ENCODE measurements at regions not wholly inside any gene's neighbourhood (a gene's known extent, or its start where the extent isn't known, plus 50 kb on each side); places are given as distances from the start of the nearest gene placed in this dataset.

DNA sequence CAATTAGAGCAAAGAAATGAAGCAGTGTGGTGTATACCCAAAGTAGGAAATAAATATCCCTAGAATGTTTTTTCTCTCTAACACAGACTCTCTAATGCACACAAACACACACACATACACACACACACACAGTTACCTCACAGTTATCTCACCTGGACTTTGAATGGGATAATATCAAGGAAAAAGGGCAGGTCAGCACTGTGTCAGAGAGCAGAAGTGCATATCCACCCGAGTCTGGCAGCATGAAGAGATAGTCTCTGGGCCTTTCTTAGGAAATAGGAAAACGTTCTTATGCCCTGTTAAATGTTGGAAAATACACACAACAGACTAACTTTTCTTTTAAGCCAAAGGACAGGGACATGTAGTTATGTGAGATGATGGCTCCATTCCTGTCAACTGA is 162.0 kb downstream of the COL6A3 start:
- DNase-seq = no peak

DNA sequence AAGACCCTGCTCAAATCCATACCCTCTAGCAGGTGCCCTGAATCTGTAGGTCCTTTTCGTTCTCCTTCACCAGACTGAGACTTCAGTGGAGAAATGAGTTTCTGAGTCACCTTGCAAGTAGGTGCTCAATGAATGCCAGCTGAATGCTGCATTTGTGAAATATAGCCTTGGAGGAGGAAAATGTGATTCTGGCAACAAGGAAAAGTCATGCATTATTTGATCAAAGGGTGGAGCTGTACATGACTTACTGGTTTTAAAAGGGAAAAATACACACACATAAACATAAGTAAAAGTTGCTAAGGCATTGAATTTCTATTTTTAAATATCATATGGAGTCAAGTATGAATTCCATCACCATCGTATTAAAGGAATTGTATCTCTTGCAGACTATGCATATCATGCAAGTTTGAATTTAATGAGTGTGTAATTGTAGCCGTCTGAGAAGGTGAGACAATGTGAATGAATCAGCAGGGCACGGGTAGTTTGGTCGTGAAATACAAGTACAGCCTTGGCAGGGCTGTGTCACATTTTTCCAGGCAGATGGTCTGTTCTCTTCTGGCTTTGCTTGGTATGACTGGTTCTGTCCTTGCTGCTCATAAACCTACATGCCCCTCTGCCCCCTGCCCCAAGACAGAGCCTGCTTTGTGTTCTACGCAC is 160.8 kb downstream of the COL6A3 start:
- DNase-seq = no peak

DNA sequence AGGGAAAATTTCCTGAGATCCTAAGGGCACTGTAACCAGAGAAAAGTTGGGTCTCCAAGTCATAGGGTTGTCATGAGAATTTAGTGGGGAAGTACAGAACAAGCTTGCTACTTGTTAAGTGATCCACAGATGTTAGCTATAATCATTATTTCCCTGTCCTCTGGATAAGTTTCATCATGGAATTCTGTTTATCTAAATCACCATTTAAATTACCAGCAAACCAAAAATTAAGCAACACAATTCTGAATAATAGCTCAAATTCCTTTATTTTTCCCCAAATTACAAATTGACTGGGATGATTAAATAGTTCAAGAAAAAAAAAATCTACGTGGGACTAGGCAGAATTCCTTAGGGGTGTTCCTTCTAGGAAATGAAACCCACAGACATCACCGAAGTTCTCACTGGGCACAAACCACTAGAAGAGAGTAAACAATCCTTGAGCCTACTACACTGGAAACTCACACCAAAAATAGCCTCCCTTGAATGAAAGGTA is 159.5 kb downstream of the COL6A3 start:
- no peak for DNase-seq

DNA sequence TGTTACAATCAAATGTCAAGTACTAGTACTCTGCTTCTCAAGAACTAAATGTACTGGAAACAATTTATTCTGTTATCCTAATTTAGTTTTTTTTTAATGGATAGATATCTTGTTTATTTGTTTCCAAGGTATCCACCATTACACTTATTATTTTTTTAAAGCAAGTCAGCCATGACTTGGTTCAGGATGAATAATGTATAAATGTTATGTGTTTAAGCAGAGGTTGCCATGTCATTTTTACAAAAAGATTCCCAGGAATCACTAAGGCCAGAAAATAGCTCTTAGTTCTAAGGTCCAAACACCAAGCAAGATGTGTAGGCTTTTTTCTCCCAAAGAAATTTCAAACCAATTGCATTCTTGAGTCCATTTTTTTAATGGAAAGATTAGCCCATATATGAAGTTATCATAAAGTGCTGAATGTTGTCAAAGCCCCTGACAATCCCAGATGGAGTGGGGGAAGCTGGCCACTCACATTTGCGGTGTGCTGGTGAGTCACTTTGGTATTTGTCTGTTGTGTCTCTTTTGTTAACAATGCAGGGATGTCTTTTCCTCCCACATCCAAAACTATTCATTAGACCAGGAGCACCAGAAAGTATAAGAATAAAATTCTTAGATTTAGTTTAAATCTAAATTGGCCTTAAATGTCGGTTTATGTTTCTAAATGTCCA is 158.9 kb downstream of the COL6A3 start:
- DNase-seq = no peak

DNA sequence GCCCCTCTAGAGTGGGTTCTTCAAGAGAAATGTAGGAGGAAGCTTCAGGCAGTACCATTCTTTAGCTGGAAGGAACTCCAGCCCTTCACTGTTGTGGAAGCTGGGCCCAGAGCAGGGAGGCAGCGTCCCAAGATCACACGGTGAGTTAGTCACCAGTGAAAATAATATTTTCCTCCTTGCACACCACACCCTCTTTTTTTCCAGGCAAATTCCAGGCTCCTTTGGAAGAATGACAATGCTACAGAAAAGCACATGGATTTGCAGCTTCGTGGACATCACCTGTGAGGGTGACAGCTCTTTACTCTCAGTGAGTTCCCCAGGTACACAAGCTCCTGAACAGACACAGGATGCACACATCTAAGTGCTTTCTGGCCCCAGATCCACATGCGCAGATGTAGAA is 157.1 kb downstream of the COL6A3 start:
- no peak for DNase-seq

DNA sequence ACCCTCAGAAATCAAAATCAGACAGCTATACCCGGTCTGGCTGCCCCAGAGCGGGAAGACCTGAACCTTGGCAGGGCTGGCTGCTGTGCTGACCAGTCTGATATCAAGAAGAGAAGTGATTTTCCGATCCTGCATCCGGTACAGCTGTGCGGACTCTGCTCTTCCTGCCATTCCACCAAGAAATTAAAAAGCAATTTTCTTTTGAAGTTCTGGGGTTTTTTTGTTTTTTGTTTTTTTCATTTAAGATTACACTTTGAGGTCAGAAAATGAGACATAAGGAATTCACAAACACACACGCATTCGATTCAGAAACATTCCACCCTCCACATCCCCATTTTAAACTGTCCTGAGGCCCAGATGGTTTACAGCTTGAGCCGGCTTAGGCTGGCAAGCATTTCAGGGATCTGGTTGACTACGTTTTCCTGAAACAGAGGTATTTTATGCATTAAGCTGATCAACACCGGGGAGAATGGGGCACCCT is 156.5 kb downstream of the COL6A3 start:
- no peak for DNase-seq

DNA sequence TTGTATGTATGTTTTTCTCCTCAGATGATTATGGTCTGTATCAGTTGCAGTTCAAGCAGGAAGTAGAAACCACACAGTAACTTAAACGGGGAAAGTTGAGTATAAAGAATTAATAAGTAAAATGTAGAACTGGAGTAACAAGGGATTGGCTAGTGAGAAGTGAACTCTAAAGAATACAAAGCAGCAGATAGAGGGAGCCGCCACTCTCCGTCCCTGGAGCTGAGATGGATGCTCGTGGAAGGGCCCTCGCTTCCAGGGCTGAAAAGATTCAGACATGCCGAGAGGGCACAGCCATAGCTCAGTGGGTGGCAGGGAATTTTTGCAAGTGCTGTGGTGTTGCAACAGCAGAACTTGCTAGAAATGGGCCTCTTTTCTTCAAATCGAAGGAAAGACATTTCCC is 155.8 kb downstream of the COL6A3 start:
- DNase-seq = no peak

DNA sequence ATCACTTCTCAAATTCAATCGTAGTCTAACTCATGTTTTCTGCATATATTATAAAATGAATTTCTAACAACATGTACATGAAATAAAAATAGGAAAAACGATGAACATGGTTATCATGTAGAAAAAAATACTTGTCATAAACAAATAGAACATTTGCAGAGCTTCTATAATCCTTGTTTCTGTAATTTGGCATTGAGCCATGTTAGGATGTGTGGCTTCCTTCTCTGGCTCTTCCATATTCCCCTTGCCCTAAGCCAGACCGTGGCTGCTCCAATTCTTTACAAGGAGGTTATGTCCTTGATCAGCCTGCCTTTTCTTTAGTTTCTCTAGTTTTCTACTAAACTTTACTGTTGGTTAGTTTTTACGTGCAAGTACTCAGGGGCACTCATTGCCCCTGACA is 155.3 kb downstream of the COL6A3 start:
- no peak for DNase-seq

DNA sequence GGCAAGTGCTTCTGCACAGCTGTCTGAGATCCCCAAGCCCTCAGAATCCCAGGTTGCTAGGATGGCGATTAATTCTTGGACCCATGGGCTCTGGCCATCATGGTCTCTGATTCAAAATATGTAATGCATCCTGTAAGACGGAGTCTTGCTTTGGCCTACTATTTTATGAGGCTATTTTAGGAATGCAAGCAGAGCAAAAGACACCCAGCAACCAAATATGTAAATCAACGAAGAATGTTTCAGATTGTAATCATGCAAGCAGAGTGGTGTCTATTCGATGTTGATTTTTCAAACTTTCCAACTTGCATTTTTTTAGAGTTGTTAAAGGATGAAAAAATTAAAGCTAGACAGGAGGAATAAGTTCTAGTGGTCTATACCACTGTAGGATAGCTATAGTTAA is 154.8 kb downstream of the COL6A3 start:
- DNase-seq = no peak

DNA sequence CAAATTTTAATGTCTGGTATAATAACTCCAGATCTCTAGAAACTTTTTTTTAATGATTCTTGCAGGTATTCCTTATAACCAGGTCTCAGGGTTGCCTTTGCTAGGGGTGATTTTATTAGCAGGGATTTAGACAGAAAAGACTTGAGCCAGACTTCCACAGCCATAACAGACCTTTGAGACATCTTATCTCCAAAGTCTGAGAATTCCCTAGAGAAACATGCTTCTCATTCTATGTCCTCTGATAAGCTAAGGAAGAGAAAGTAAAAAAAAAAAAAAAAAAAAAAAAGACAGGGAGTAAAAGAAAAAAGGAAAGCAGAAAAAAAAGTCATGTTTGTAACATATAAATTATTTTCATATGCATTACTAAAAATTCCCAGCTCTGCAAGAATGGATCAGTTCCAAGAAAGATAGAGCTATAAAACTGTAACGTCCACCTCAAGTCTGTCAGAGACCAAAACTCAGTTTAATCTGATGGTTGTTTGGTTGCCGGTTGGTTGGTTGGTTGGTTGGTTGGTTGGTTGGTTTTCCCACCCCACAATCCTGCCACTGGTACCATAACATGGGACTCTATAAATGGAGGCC is 153.8 kb downstream of the COL6A3 start:
- DNase-seq = no peak

DNA sequence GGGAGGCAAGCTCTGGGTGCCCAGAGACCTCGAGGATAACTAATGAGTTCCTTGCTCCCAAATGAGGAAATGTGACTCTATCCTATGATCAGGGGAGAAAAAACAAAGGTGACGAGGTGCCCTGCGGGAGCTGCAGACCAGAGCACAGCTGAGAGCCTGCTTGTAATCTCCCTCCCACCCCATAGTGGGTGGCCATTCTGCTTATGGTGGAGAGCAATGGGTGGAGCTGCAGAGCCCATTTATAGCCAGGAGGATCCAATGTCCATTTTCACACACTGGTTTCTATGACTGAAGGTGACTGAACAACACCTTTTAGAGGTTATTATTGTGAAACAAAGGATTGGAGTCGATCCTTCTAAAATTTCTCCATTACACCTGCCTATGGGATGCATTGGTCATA is 153.3 kb downstream of the COL6A3 start:
- DNase-seq = no peak

DNA sequence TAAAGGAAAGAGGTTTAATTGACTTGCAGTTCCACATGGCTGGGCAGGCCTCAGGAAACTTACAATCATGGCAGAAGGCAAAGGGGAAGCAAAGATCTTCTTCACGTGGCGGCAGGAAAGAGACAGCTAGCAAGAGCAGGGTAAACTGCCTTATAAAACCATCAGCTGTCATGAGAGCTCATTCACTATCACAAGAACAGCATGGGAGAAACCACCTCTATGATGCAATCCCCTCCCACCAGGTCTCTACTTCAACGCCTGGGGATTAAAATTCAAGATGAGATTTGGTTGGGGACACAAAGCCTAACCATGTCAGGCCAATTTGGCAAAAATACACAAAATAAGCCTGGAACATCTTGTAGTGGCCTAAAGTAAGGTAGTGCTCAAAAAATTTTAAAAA is 152.6 kb downstream of the COL6A3 start:
- DNase-seq = no peak

DNA sequence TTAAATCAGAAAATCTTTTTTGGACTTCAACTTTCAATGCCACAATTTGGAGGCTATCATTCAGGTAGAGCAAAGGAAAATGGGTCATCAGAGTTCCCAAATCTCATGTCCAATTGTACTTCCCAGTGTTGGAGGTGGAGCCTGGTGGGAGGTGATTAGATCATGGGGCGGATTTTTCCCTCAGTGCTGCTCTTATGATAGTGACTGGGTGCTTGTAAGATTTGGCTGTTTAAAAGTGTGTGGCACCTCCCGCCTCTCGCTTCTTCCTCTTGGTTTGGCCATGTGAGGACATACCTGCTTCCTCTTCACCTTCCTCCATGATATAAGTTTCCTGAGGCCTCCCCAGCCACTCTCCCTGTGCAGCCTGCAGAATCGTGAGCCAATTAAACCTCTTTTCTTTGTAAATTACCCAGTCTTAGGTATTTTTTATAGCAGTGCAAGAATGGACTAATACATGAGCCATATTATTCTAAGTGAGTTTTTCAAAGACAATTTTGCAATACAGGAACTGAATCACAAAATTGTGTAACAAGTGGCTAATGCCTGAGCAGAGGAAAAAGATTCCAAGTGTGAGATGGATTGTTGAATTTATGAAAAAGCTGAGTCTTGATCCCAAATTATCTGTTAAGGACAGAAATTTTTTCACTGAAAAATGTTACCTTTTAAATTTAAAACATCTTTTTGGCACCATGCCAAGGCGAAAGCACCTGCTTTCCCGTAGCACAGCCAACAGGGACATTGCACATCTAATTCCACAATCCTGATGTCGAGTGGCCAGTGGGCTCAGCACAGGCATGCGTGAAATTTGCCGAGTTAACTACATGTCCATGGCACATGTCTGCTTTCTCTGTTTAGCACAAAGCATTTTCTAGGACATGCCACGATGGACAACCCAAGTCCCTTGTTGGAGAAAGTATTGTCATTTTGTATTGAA is 150.9 kb downstream of the COL6A3 start:
- DNase-seq = no peak

DNA sequence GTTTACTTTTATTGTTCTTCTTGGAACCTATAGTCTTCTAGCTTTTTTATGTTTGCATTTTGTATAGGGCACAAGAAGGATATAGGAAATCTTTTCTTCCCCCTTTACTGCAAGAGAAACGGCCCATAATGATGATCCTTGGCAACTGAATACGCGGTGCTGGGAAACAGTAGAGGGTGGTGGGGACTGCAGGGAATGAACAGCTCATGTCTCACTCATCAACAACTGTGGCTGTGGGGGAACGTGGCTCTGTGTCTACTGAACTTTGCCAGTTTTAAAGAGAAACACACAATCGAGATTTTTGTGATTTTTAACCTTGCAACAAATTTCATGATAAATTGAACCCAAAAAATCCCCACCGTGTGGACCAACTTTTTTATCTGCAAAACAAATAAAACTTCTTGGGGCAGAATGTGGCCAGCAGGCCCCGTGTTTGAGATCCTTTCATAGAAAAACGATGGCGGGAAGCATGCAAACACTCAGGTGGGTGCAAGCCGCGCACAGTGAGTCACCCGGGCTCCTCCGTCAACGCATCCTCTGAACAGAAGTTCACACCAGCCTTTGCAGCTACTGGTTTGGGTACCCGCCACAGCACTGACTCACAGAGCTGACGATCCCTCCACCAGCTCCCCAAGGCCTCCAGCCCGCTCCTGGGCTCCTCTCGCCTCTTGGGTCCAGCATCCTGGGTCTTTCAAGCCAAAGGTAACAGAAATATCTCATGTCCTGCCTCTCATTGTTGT is 149.3 kb downstream of the COL6A3 start:
- no peak for DNase-seq

DNA sequence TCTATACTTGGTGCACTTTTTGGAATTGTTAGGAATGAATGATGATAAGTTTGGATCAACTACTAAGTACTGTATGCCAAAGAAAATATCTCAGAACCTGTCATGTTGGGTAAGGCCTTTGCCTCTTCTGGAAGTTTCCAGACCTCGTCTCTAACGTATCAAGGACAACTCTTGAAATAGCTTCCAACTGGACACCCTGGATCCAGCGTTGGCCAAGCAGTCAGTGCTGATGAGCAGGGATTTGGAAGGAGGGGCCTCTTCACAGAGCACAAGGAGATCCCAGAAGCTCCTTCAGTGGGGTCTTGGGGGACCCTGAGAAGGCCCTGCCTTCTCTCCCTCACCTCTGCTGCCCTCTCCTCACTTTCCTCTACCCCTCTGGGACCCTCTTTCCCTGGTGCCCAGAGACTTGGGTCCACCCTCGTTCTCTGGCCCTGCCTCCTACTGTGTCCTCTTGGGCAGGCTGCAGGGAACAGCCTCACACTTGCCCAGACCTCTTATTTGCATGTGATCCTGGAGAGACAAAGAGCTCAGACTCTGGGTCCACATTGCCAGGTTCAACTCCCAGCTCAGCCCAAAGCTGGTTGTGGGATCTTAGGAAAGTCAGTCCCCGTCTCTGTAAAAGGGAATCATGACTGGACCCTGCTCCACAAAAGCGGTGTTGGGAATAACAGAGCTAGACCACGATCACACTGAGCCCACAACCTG is 145.8 kb downstream of the COL6A3 start:
- no peak for DNase-seq

DNA sequence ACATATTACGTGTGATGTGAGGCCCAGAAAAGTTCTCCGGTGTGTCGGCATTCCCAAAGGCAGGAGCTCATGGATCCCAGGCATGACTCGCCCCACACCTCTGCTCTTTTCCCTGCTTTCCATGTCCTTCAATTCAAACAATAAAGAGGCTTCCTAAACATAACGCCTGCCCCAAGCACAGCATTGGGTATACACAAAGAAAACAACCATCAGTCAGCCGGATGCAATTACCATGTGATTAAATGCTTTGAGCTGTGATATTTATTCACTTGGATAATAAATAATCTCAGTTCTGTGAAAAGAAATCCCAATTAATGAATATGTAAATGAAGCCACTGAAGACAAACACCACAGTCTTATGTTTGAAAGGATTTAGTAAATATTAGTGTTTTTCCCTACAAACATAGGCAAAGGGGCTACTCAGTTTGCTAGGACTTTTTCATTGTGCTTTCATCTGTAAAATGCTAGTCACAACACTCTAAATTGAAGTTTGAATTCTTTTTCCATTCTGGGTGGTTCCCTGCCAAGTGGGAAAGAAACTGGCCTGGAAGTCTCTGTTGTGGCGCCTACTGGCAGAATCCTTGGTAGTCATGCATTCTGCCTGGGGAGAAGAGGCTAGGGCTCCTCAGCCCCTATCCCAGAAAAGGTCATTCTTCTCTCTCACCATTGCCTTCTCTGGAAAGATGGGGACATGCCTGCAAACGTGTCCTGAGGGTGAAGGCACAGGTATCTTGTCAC is 144.7 kb downstream of the COL6A3 start:
- no peak for DNase-seq

DNA sequence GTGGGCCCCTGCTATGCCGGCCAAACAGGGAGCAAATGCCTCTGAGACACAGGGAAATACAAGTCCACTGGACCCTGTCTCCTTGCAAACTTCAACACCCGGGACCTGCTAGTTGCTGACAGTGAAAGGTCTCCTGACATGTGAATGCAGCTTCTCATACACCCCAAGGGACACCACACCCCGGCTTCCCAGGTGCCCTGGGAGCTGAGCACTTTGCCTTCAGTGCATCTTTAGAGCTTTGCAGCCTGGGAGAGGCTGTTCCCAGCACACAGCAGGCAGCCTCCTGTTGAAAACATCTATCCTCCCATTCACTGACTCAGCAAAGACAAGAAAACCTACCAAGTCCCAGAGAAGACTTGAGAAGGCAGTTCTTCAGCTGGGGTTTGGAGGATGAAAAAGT is 143.4 kb downstream of the COL6A3 start:
- DNase-seq = no peak

DNA sequence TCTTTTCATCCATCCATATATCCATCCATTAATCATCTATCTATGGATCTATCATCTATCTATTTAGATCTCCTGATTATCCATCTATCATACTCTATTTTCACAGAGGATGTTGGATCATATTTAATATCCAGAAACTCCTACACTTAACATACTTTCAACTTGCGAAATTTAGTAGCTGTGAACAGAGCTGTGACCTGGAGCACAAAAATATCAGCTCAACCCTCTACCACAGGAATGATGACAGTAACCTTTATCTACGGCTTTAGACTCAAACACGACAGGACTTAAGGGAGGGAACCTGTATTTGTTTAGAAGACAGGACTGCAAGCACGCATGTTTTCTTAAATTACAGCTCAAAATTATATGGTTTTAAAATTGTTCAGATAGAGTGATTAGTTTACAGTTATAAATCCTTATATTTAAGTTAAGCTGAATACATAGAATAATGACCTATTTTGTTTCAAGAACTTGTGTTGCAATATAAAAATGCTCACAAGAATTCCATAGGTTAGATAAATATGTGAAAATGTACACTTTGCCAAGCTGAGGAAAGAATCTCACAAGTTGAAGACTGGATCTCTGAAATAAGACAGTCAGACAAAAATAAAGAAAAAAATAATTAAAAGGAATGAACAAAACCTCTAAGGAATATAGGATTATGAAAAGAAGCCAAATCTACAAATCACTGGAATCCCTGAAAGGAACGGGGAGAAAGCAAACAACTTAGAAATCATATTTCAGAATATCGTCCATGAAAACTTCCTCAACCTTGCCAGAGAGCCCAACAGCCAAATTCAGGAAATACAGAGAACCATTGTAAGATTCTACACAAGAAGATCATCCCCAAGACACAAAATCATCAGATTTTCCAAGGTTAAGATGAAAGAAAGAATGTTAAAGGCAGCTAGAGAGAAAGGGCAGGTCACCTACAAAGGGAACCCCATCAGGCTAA is 142.0 kb downstream of the COL6A3 start:
- no peak for DNase-seq
